SU-DHL-6 (cell line): ENCODE measurements at regions not wholly inside any gene's neighbourhood (a gene's known extent, or its start where the extent isn't known, plus 50 kb on each side); places are given as distances from the start of the nearest gene placed in this dataset.

Experiments used
- EZH2phosphoT487 ChIP-seq: fragments of 200-600 bp; sonication (generic), shearing (Covaris generic); conservative IDR thresholded peaks from 2 replicates; pipeline ENCODE4 v1.6.1; 2018; ENCODE audit warnings: mild to moderate bottlenecking, antibody characterized with exemption, low read length, moderate library complexity, mixed read lengths
- TF ChIP-seq, protein P1 (sequence below): fragments of 200-600 bp; sonication (generic); IDR thresholded peaks from one replicate; pipeline ENCODE4 v1.5.1; 2017; ENCODE audit warnings: antibody characterized with exemption, mild to moderate bottlenecking, low read length, moderate library complexity; ENCODE audit not compliant: insufficient read depth, poor library complexity, severe bottlenecking

DNA sequence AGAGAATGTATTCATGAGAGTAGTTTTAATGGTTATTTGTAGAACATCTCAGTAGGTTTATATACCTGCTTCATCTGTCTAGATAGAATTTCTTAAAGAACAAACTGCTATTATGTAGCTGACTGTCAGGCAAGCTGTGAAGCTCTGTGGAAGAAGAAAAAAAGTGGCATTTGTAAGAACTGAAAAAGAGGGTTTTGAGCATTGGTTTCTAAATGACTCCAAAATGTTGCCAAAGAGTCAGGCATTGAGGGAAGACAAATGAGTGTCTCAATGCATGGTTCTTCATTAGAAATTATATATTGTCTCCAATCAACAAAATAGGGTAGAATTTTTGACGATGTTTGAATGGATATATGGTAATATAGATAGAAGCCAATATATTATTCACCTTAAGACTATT lies 1276.1 kb downstream of the KCNT2 start:
- TF ChIP-seq, protein P1, sequence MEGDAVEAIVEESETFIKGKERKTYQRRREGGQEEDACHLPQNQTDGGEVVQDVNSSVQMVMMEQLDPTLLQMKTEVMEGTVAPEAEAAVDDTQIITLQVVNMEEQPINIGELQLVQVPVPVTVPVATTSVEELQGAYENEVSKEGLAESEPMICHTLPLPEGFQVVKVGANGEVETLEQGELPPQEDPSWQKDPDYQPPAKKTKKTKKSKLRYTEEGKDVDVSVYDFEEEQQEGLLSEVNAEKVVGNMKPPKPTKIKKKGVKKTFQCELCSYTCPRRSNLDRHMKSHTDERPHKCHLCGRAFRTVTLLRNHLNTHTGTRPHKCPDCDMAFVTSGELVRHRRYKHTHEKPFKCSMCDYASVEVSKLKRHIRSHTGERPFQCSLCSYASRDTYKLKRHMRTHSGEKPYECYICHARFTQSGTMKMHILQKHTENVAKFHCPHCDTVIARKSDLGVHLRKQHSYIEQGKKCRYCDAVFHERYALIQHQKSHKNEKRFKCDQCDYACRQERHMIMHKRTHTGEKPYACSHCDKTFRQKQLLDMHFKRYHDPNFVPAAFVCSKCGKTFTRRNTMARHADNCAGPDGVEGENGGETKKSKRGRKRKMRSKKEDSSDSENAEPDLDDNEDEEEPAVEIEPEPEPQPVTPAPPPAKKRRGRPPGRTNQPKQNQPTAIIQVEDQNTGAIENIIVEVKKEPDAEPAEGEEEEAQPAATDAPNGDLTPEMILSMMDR = no peak
- TF ChIP-seq EZH2phosphoT487 = no peak
